ENCODE measurements at regions not wholly inside any gene's neighbourhood (a gene's known extent, or its start where the extent isn't known, plus 50 kb on each side); places are given as distances from the start of the nearest gene placed in this dataset.

DNA sequence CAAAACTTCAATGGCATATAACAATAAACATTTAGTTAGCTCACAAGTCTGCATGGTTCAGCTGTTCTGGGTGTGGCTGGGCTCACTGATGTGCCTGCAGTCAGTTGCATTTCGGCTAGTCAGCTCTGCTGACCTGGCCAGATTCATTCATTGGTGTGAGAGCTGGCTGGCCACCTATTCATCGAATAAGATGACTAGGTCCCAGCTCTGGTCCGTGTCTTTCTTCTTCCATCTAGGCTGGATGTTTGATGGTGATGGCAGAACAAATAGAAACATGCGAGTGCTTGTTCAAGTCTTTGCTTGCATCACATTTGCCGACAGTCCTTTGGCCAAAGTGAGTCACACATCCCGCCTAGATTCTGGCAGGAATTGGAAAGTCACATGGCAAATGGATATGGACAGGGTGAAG is 203.3 kb upstream of the CRY1 start:
- no peaks in the 10 kb centered on the region for H3K4me1 ChIP-seq (ENCODE audit: insufficient read depth, low read length, severe bottlenecking)
- H3K9ac ChIP-seq (ENCODE audit: low read length) = no peak overlapping the region
- no peaks in the 10 kb centered on the region for H4K20me1 ChIP-seq (ENCODE audit: insufficient read depth, low read length)
- H3K9me3 ChIP-seq (ENCODE audit: low read length) = no peaks in the 10 kb centered on the region
- no peak overlapping the region for H3K4me2 ChIP-seq (ENCODE audit: low read length)
- H3K27ac ChIP-seq (ENCODE audit: low read depth, low read length, poor library complexity, severe bottlenecking) = no peak overlapping the region
- no peaks in the 10 kb centered on the region for H3K79me2 ChIP-seq (ENCODE audit: insufficient read depth, low read length)
- H3K27me3 ChIP-seq (ENCODE audit: insufficient read depth, low read length) = no peaks in the 10 kb centered on the region
- H2AFZ ChIP-seq (ENCODE audit: low read length) = no peak overlapping the region
- no peaks in the 10 kb centered on the region for H3K36me3 ChIP-seq (ENCODE audit: insufficient read depth, low read length)
- no peaks in the 10 kb centered on the region for H3K9me2 ChIP-seq (ENCODE audit: low read depth, low read length)
- H3K4me3 ChIP-seq (ENCODE audit: low read depth, low read length, poor library complexity, severe bottlenecking) = no peak overlapping the region
- TF ChIP-seq, protein P1, sequence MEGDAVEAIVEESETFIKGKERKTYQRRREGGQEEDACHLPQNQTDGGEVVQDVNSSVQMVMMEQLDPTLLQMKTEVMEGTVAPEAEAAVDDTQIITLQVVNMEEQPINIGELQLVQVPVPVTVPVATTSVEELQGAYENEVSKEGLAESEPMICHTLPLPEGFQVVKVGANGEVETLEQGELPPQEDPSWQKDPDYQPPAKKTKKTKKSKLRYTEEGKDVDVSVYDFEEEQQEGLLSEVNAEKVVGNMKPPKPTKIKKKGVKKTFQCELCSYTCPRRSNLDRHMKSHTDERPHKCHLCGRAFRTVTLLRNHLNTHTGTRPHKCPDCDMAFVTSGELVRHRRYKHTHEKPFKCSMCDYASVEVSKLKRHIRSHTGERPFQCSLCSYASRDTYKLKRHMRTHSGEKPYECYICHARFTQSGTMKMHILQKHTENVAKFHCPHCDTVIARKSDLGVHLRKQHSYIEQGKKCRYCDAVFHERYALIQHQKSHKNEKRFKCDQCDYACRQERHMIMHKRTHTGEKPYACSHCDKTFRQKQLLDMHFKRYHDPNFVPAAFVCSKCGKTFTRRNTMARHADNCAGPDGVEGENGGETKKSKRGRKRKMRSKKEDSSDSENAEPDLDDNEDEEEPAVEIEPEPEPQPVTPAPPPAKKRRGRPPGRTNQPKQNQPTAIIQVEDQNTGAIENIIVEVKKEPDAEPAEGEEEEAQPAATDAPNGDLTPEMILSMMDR (IDR thresholded peaks at IDR 0.05; ENCODE audit: low read length) = no peak
- no peak for TF ChIP-seq EZH2 (IDR thresholded peaks at IDR 0.05; ENCODE audit: borderline replicate concordance, low read length)
- no peaks in the 10 kb centered on the region for H3F3A ChIP-seq (ENCODE audit: insufficient read depth, low read length)

- Histone ChIP-seq H3K36me3 (ENCODE audit: insufficient read depth, low read length) (no peaks in the 10 kb centered on the region), H3K9ac (ENCODE audit: low read length) (no peak overlapping the region), H3F3A (ENCODE audit: insufficient read depth, low read length) (no peaks in the 10 kb centered on the region), H3K4me3 (ENCODE audit: low read depth, low read length, poor library complexity, severe bottlenecking) (no peak overlapping the region), H2AFZ (ENCODE audit: low read length) (no peak overlapping the region), H3K27ac (ENCODE audit: low read depth, low read length, poor library complexity, severe bottlenecking) (no peak overlapping the region), H3K27me3 (ENCODE audit: insufficient read depth, low read length) (no peaks in the 10 kb centered on the region), H4K20me1 (ENCODE audit: insufficient read depth, low read length) (no peaks in the 10 kb centered on the region), H3K9me2 (ENCODE audit: low read depth, low read length) (no peaks in the 10 kb centered on the region), H3K4me1 (ENCODE audit: insufficient read depth, low read length, severe bottlenecking) (no peaks in the 10 kb centered on the region), H3K9me3 (ENCODE audit: low read length) (no peaks in the 10 kb centered on the region), H3K79me2 (ENCODE audit: insufficient read depth, low read length) (no peaks in the 10 kb centered on the region), H3K4me2 (ENCODE audit: low read length) (no peak overlapping the region)
- TF ChIP-seq, protein P1 (IDR thresholded peaks at IDR 0.05; ENCODE audit: low read length) = no peak
- no peak for TF ChIP-seq EZH2 (IDR thresholded peaks at IDR 0.05; ENCODE audit: borderline replicate concordance, low read length)
These were observed 209.4 kb upstream of the CRY1 start for GRCh38 chr12:107302649-107303341.

DNA sequence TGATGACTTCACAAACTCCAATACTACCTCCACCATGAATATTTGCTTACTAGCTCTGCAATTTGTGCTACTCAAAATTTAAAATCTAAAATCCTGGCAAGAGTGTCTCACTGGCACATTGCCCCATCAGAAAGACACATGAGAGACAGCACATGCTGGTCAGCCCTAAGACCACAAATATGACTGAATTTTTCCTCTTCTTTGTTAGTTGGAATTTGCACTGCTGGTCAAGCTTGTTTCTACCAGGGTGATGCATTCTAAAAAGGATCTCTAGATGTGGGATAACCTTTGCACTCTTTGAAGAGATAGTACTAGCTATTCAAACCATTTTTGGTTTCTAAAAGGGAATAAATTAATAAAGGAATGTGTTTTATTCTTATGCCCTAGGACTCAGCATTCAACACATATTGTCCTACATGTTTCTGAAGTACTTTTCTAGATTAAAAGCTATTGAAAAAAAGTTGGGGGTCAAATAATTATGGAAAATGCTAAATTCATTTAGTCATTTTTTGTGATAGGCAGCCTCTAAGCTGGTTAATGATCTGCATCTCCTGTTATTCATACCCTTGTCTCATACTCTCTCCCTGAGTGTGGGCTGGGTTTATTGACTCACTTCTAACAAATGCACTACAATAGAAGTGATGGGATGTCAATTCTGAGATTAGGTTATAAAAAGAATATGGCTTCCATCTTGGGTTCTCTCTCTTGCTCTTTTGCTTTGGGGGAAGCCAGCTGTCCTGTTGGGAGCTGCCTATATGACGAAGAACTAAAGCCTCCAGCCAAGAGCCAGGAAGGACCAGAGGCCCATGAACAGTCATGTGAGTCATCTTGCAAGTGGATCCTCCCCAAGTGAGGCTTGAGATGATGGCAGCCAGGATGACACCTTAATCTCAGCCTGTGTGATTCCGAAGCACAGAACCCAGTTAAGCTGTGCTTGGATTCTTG is 211.5 kb upstream of the CRY1 start:
- Histone ChIP-seq H3K36me3 (ENCODE audit: insufficient read depth, low read length) (no peaks in the 10 kb centered on the region), H3K27ac (ENCODE audit: low read depth, low read length, poor library complexity, severe bottlenecking) (no peak overlapping the region), H3K4me2 (ENCODE audit: low read length) (no peak overlapping the region), H4K20me1 (ENCODE audit: insufficient read depth, low read length) (no peaks in the 10 kb centered on the region), H3K9me2 (ENCODE audit: low read depth, low read length) (no peaks in the 10 kb centered on the region), H3F3A (ENCODE audit: insufficient read depth, low read length) (no peaks in the 10 kb centered on the region), H3K27me3 (ENCODE audit: insufficient read depth, low read length) (no peaks in the 10 kb centered on the region), H3K9ac (ENCODE audit: low read length) (no peak overlapping the region), H3K4me3 (ENCODE audit: low read depth, low read length, poor library complexity, severe bottlenecking) (no peak overlapping the region), H3K4me1 (ENCODE audit: insufficient read depth, low read length, severe bottlenecking) (no peaks in the 10 kb centered on the region), H3K9me3 (ENCODE audit: low read length) (no peaks in the 10 kb centered on the region), H2AFZ (ENCODE audit: low read length) (no peak overlapping the region), H3K79me2 (ENCODE audit: insufficient read depth, low read length) (no peaks in the 10 kb centered on the region)
- TF ChIP-seq EZH2 (IDR thresholded peaks at IDR 0.05; ENCODE audit: borderline replicate concordance, low read length) = no peak
- TF ChIP-seq, protein P1 (IDR thresholded peaks at IDR 0.05; ENCODE audit: low read length) = no peak

Data from OCI-LY1 (cell line).